ENCODE measurements at regions not wholly inside any gene's neighbourhood (a gene's known extent, or its start where the extent isn't known, plus 50 kb on each side); places are given as distances from the start of the nearest gene placed in this dataset.

GRCh38 chrX:13200398-13200797, 119.5 kb downstream of the ATXN3L start:
- TF ChIP-seq CTCF (conservative IDR thresholded peaks at IDR 0.05; ENCODE audit: control insufficient read depth, insufficient read depth, low read depth, low read length): no peak
- H3K4me3 ChIP-seq (ENCODE audit: control insufficient read depth, low read depth, low read length): no peak overlapping the region

DNA sequence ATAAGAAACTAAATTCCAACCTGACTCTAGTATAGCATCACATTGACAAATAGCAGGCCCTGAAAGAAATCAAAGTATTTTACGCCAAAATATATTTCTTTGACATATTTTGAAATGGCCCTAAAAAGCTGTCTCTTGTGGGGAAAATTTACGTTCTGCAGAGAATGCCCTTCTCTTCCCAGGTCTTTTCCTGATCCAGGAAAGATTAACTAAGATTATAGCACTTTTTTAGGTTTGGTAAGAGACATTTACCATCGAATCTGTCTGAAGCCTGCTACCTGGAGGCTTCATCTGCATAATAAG, 121.1 kb downstream of the ATXN3L start:
- no peak for TF ChIP-seq CTCF (conservative IDR thresholded peaks at IDR 0.05; ENCODE audit: control insufficient read depth, insufficient read depth, low read depth, low read length)
- no peak overlapping the region for H3K4me3 ChIP-seq (ENCODE audit: control insufficient read depth, low read depth, low read length)
- no peak for DNase-seq (ENCODE audit: low read depth)

More at GRCh38 chrX:13200398-13200797, 119.5 kb downstream of the ATXN3L start:
- DNase-seq (ENCODE audit: low read depth): no peak

DNA sequence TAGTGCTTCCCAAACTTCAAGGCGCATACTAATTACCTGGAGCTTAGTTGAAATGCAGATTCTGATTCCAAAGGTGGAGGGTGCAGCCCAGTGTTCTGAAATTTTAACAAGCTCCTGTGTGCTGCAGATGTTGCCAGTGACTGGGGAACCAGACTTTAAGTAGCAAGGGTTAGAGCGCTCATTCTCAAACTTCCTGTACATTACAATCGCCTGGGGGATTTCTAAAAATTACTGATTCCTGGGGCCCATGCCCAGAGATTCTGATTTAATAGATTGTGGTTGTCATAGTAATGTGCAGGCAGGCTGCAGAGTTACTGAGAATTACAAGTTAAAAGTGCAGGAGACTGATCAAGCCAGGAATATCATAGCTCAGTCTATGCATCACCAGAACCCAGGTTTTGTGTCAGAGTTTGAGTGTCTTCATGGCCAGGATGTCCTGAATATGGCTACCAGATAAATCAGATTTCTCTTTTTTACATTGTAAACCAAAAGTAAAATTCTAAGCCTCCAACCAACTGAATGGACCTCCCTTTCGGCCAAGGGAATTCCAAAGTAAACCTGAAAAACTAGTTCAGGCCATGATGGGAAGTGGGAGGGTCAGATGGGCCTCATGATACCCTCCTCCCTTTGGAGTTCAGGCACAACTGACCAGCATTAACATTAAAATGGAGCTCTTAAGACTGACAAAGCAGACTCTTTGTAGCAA, 121.6 kb downstream of the ATXN3L start:
- no peak overlapping the region for H3K4me3 ChIP-seq (ENCODE audit: control insufficient read depth, low read depth, low read length)
- no peak for DNase-seq (ENCODE audit: low read depth)
- TF ChIP-seq CTCF (conservative IDR thresholded peaks at IDR 0.05; ENCODE audit: control insufficient read depth, insufficient read depth, low read depth, low read length): no peak

GRCh38 chrX:13196782-13197181, 123.1 kb downstream of the ATXN3L start:
- H3K4me3 ChIP-seq (ENCODE audit: control insufficient read depth, low read depth, low read length): no peak overlapping the region
- DNase-seq (ENCODE audit: low read depth): no peak
- TF ChIP-seq CTCF (conservative IDR thresholded peaks at IDR 0.05; ENCODE audit: control insufficient read depth, insufficient read depth, low read depth, low read length): no peak

- no peak for TF ChIP-seq CTCF (conservative IDR thresholded peaks at IDR 0.05; ENCODE audit: control insufficient read depth, insufficient read depth, low read depth, low read length)
- H3K4me3 ChIP-seq (ENCODE audit: control insufficient read depth, low read depth, low read length): no peak overlapping the region
- DNase-seq (ENCODE audit: low read depth): no peak
Observed at GRCh38 chrX:13195340-13195739, 124.5 kb downstream of the ATXN3L start.

DNA sequence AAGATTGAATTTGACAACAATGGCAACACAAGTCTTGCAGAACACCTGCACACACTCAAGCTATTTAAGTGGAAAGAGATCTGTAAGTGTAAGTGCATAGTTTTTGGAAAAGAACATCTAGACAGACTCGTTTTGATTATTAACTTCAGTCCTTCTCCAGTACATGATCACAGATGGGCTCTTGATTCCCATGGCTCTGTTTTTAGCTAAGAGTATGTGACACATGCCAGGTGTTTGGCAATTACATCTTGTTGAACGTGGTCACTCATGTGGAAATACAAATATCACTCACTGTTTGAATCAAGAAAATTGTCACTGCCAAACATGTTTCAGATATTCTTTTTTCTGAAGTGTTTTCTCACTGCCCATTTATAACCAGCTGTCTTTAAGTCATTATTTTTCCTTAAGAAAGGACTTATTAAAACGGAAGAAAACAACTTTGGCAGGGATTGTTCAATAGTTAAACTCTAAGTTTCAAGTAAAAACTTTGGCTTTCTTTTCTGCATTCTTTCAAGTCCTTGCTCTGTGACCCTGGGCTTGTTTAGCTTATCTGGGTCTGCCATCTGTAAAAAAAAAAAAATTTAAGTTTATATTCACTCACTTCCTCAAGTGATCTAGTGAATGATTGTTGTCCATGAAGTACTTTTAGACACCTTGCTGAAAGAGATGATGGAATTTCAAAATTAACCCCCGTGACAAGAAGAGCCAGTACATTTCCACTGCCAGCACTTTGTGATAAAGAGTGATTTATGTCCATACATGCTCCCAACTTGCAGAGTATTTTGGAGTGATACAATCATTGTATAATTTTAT, 125.4 kb downstream of the ATXN3L start:
- no peak for TF ChIP-seq CTCF (conservative IDR thresholded peaks at IDR 0.05; ENCODE audit: control insufficient read depth, insufficient read depth, low read depth, low read length)
- DNase-seq (ENCODE audit: low read depth): no peak
- H3K4me3 ChIP-seq (ENCODE audit: control insufficient read depth, low read depth, low read length): no peak overlapping the region

Data from fibroblast of mammary gland (primary cell).